Osteocyte (in vitro differentiated cells): ENCODE measurements at regions not wholly inside any gene's neighbourhood (a gene's known extent, or its start where the extent isn't known, plus 50 kb on each side); places are given as distances from the start of the nearest gene placed in this dataset.

Experiments
- DNase-seq: peaks from one replicate; pipeline ENCODE4 v3.0.0; 2021; ENCODE audit warnings: mixed read lengths; ENCODE audit not compliant: unreplicated experiment; ENCODE audit errors: extremely low spot score
- H3K27ac Mint-ChIP-seq: one replicate; pipeline ENCODE4 v1.8.0; 2021; ENCODE audit warnings: mild to moderate bottlenecking, mixed read lengths; ENCODE audit not compliant: unreplicated experiment
- H3K27me3 Mint-ChIP-seq: one replicate; pipeline ENCODE4 v1.8.0; 2021; ENCODE audit warnings: mixed read lengths; ENCODE audit not compliant: unreplicated experiment
- H3K36me3 Mint-ChIP-seq: one replicate; pipeline ENCODE4 v1.8.0; 2021; ENCODE audit warnings: mixed read lengths; ENCODE audit not compliant: unreplicated experiment
- H3K4me1 Mint-ChIP-seq: one replicate; pipeline ENCODE4 v1.8.0; 2021; ENCODE audit warnings: mixed read lengths; ENCODE audit not compliant: unreplicated experiment
- H3K4me3 Mint-ChIP-seq: one replicate; pipeline ENCODE4 v1.8.0; 2021; ENCODE audit warnings: mild to moderate bottlenecking, moderate library complexity, mixed read lengths; ENCODE audit not compliant: unreplicated experiment
- H3K9me3 Mint-ChIP-seq: one replicate; pipeline ENCODE4 v1.8.0; 2021; ENCODE audit warnings: mixed read lengths; ENCODE audit not compliant: unreplicated experiment
- TF ChIP-seq, protein P1 (sequence below): fragments of 200-600 bp; sonication (generic); IDR thresholded peaks from 2 replicates; pipeline ENCODE4 v1.5.0; 2021; ENCODE audit warnings: antibody characterized with exemption, mild to moderate bottlenecking, moderate library complexity

DNA sequence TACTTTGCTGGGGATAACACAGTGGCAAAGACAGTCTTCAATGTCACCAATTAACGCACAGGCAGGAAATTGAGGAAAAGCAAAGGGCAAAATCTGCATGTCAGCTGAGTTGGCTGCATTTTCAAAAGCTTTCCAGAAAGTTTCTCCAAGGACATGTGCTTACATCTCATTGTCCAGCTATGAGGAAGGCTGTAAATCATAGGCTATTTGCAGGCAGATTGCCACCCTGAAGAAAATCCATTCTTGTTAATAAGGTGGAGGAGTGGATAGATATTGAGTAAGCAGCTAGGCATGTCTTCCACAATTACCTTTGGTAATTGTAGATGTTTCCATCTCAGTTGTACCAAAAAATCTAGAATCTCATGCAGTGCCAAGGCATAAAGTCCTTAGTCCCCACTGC, 278.0 kb upstream of the NUDT12 start:
- DNase-seq = no peak
- H3K4me3 Mint-ChIP-seq = no peak overlapping the region
- no peaks in the 10 kb centered on the region for H3K9me3 Mint-ChIP-seq
- H3K36me3 Mint-ChIP-seq = no peaks in the 10 kb centered on the region
- H3K27me3 Mint-ChIP-seq = no peaks in the 10 kb centered on the region
- no peaks in the 10 kb centered on the region for H3K4me1 Mint-ChIP-seq
- TF ChIP-seq, protein P1, sequence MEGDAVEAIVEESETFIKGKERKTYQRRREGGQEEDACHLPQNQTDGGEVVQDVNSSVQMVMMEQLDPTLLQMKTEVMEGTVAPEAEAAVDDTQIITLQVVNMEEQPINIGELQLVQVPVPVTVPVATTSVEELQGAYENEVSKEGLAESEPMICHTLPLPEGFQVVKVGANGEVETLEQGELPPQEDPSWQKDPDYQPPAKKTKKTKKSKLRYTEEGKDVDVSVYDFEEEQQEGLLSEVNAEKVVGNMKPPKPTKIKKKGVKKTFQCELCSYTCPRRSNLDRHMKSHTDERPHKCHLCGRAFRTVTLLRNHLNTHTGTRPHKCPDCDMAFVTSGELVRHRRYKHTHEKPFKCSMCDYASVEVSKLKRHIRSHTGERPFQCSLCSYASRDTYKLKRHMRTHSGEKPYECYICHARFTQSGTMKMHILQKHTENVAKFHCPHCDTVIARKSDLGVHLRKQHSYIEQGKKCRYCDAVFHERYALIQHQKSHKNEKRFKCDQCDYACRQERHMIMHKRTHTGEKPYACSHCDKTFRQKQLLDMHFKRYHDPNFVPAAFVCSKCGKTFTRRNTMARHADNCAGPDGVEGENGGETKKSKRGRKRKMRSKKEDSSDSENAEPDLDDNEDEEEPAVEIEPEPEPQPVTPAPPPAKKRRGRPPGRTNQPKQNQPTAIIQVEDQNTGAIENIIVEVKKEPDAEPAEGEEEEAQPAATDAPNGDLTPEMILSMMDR = no peak
- H3K27ac Mint-ChIP-seq = no peak overlapping the region

DNA sequence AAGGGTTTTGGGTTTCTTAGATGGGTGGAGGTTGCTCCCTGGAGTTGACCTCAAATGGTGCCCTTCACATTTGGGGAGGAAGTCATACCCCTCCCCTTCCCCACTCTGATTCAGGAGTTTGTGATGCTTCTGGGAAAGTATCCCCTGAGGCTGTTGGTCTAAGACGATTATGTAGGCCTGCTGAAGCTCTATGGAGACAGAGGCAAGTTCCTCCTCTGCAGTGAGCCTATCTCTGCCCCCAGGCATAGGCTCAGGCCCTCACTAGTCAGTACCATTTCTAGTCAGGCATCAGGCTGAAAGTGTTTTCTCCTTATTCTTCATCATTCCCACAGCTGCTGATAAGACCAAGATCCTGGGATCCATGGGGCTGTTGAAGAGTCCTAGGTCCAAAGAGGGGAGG, 271.6 kb upstream of the NUDT12 start:
- Mint-ChIP-seq H3K4me3 (no peak overlapping the region), H3K4me1 (no peaks in the 10 kb centered on the region), H3K27ac (no peak overlapping the region), H3K27me3 (no peaks in the 10 kb centered on the region), H3K9me3 (no peaks in the 10 kb centered on the region), H3K36me3 (no peaks in the 10 kb centered on the region)
- TF ChIP-seq, protein P1 = no peak
- DNase-seq = no peak

DNA sequence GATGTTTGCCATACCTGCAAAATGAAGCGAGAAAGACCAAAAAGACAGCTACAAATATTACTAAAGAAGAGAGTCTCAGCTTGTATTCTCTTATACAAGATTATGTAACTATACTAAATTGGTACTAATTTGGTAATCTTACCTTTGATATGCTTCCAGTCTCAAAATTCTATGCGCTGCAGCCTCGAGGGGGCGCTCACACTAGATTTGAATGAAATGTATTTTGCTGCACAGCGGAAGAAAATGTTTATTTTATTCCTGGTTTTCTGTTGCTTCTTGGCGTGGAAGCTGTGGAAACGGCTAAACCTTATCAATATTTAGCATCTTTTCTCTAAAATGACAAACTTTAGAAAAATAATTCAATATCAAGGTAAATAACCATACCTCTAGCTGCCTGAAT, 267.0 kb upstream of the NUDT12 start:
- Mint-ChIP-seq H3K4me1 (no peaks in the 10 kb centered on the region), H3K4me3 (no peak overlapping the region), H3K27ac (no peak overlapping the region), H3K27me3 (no peaks in the 10 kb centered on the region), H3K9me3 (no peaks in the 10 kb centered on the region), H3K36me3 (no peaks in the 10 kb centered on the region)
- TF ChIP-seq, protein P1 = peak; percentile 44
- DNase-seq = no peak

DNA sequence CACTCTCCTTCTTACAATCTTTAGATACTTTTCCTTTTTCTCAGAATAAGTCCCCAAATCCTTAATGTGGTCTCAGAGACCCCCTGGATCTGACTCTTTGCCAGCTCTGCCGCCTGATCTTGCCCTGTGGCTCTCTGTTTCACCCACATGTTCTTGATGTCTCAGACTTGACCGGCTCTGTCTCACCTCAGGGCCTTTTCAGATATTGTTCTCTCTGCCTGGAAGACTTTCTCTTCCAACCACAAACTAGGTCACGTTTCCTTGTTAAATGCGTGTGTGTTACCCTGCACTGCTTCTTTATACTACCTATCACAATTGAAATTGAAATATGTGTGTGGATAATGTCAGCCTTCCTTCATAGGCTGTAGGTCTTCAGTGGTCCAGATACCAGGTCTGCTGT, 265.4 kb upstream of the NUDT12 start:
- TF ChIP-seq, protein P1 = no peak
- H3K27me3 Mint-ChIP-seq = no peaks in the 10 kb centered on the region
- no peak overlapping the region for H3K4me3 Mint-ChIP-seq
- H3K9me3 Mint-ChIP-seq = no peaks in the 10 kb centered on the region
- no peak for DNase-seq
- H3K4me1 Mint-ChIP-seq = no peaks in the 10 kb centered on the region
- no peaks in the 10 kb centered on the region for H3K36me3 Mint-ChIP-seq
- no peak overlapping the region for H3K27ac Mint-ChIP-seq

DNA sequence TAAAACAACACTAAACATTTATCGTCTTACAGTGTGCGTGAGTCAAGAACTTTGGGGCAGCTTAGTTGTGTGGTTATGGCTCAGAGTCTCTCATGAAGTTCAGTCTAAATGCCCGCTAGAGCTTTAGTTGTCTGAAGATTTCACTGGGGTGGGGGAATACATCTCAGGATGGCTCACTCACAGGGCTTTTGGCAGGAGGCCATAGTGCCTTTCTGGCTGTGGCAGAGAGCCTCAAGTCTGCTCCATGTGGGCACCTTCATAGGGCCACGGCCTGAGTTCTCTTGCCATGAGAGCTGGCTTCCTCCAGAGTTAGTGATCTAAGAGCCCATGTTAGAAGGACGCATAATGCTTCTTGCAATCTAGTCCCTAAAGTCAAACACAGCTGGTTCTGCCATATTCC, 258.8 kb upstream of the NUDT12 start:
- Mint-ChIP-seq H3K4me3 (no peak overlapping the region), H3K27ac (no peak overlapping the region)
- TF ChIP-seq, protein P1 = no peak

More for the DNA sequence above, 258.8 kb upstream of the NUDT12 start:
- Mint-ChIP-seq H3K9me3 (no peaks in the 10 kb centered on the region), H3K36me3 (no peaks in the 10 kb centered on the region), H3K4me1 (no peaks in the 10 kb centered on the region), H3K27me3 (no peaks in the 10 kb centered on the region)
- no peak for DNase-seq
